HCT116 (cell line): ENCODE measurements at regions not wholly inside any gene's neighbourhood (a gene's known extent, or its start where the extent isn't known, plus 50 kb on each side); places are given as distances from the start of the nearest gene placed in this dataset.

ENCODE experiments used
- ATAC-seq: fragments of 200-7000 bp; cut with Tn5 transposase; 2 replicates; pipeline ENCODE4 v1.9.1; 2020; ENCODE audit warnings: mild to moderate bottlenecking, moderate library complexity
- BruUV-seq: library from RNA; stranded (reverse); fragments of 400-500 nt; replicated peaks from 2 replicates; lab custom pipeline; 2021; lab: Mats Ljungman, UMichigan
- CTCF ChIA-PET: fragments of 300-600 bp; sonication (Branson Sonifier 250); formaldehyde crosslinking; loops from one replicate; lab custom pipeline; 2021; ENCODE audit warnings: antibody characterized with exemption; lab: Charles Lee
- POLR2A ChIA-PET: fragments of 300-600, 350-600 bp; sonication (Branson Sonifier 250); formaldehyde crosslinking; loops from one replicate; lab custom pipeline; 2021; ENCODE audit warnings: antibody characterized with exemption; lab: Charles Lee
- RAD21 ChIA-PET, 2 experiments: fragments of 300-600 bp; sonication (Branson Sonifier 250); formaldehyde crosslinking; loops; one replicate each; lab custom pipeline; 2023; ENCODE audit warnings: low total read pairs in 2 of 2; ENCODE audit not compliant: uncharacterized antibody in 2 of 2, unreplicated experiment in 2 of 2, low non-redundant PET in 1 of 2; lab: Charles Lee
- DNase-seq: peaks from one replicate; pipeline ENCODE4 v3.0.0-alpha.2; 2010; ENCODE audit warnings: low read depth, low spot score
- H2AFZ ChIP-seq: fragments of 200-600 bp; shearing (Covaris generic), sonication (generic); 2 replicates; pipeline ENCODE4 v1.6.1; 2017; ENCODE audit warnings: low read depth, mixed run types, mixed read lengths, antibody characterized with exemption, low read length; ENCODE audit not compliant: poor library complexity, severe bottlenecking
- H3K27ac ChIP-seq: 2 replicates; pipeline ENCODE4 v1.5.1; 2012; ENCODE audit warnings: low read depth, low read length
- H3K27me3 ChIP-seq: fragments of 200-600 bp; sonication (generic); 2 replicates; pipeline ENCODE4 v1.6.1; 2016; ENCODE audit warnings: mixed run types, low read length, mixed read lengths; ENCODE audit not compliant: insufficient read depth
- H3K36me3 ChIP-seq, 2 experiments: fragments of 200-500 bp in 1 of 2; fragments of 200-600 bp in 1 of 2; sonication (Bioruptor generic) in 1 of 2; sonication (generic) in 1 of 2; 2 replicates each; pipeline versions ENCODE4 v1.5.1 to v1.6.1; 2014 to 2016; ENCODE audit warnings: low read length in 2 of 2, inconsistent platforms in 1 of 2, mixed read lengths in 1 of 2, mixed run types in 1 of 2; ENCODE audit not compliant: insufficient read depth in 2 of 2, control insufficient read depth in 1 of 2
- H3K4me1 ChIP-seq, 2 experiments: fragments of 200-600 bp in 1 of 2; sonication (generic) in 1 of 2; 2 replicates each; pipeline versions ENCODE4 v1.5.1 to v1.6.1; 2012 to 2017; ENCODE audit warnings: low read length in 2 of 2, inconsistent platforms in 1 of 2, mild to moderate bottlenecking in 1 of 2, mixed read lengths in 1 of 2, mixed run types in 1 of 2, moderate library complexity in 1 of 2; ENCODE audit not compliant: insufficient read depth in 2 of 2, control insufficient read depth in 1 of 2
- H3K4me2 ChIP-seq: fragments of 200-600 bp; sonication (generic); 2 replicates; pipeline ENCODE4 v1.6.1; 2017; ENCODE audit warnings: mixed run types, low read length, mixed read lengths
- H3K4me3 ChIP-seq, 2 experiments: fragments of 200-600 bp in 1 of 2; sonication (generic) in 1 of 2; replicated peaks in 1 of 2; 2 replicates each; pipeline ENCODE4 v1.5.1; 2011 to 2016; ENCODE audit warnings: low read length in 2 of 2, control low read depth in 1 of 2, low read depth in 1 of 2, mild to moderate bottlenecking in 1 of 2, mixed read lengths in 1 of 2, mixed run types in 1 of 2
- H3K79me2 ChIP-seq: fragments of 200-600 bp; sonication (generic); 2 replicates; pipeline ENCODE4 v1.6.1; 2017; ENCODE audit warnings: mild to moderate bottlenecking, mixed run types, low read length, moderate library complexity, mixed read lengths; ENCODE audit not compliant: insufficient read depth
- H3K9ac ChIP-seq: fragments of 200-600 bp; sonication (generic); 2 replicates; pipeline ENCODE4 v1.6.1; 2016; ENCODE audit warnings: low read length, mixed read lengths
- H3K9me2 ChIP-seq: fragments of 200-600 bp; sonication (generic), shearing (Covaris generic); 2 replicates; pipeline ENCODE4 v1.6.1; 2017; ENCODE audit warnings: mixed run types, mild to moderate bottlenecking, moderate library complexity; ENCODE audit not compliant: insufficient read depth
- H3K9me3 ChIP-seq, 2 experiments: fragments of 200-500 bp in 1 of 2; fragments of 200-600 bp in 1 of 2; sonication (Bioruptor generic) in 1 of 2; sonication (generic) in 1 of 2; 2 replicates each; pipeline ENCODE4 v1.6.1; 2014 to 2017; ENCODE audit warnings: low read length in 2 of 2, mixed read lengths in 2 of 2, inconsistent platforms in 1 of 2, low read depth in 1 of 2, mild to moderate bottlenecking in 1 of 2, mixed run types in 1 of 2, moderate library complexity in 1 of 2; ENCODE audit not compliant: control insufficient read depth in 1 of 2, insufficient read depth in 1 of 2
- H4K20me1 ChIP-seq: fragments of 200-600 bp; sonication (generic), shearing (Covaris generic); 2 replicates; pipeline ENCODE4 v1.6.1; 2017; ENCODE audit warnings: mixed run types, mild to moderate bottlenecking, moderate library complexity; ENCODE audit not compliant: insufficient read depth
- CEBPB ChIP-seq: IDR thresholded peaks from 2 replicates; pipeline ENCODE4 v1.6.1; 2012; ENCODE audit warnings: low read depth
- ELF1 ChIP-seq: IDR thresholded peaks from 2 replicates; pipeline ENCODE4 v1.6.1; 2012; ENCODE audit warnings: low read depth, borderline replicate concordance
- EZH2 ChIP-seq: fragments of 200-600 bp; sonication (generic); IDR thresholded peaks from 2 replicates; pipeline ENCODE4 v1.6.1; 2017; ENCODE audit warnings: antibody characterized with exemption, mixed run types
- EZH2phosphoT487 ChIP-seq: fragments of 200-600 bp; IDR thresholded peaks from 2 replicates; pipeline ENCODE4 v1.6.1; 2018; ENCODE audit warnings: antibody characterized with exemption, borderline replicate concordance
- FOSL1 ChIP-seq: IDR thresholded peaks from 2 replicates; pipeline ENCODE4 v1.6.1; 2012; ENCODE audit warnings: low read depth
- POLR2A ChIP-seq: IDR thresholded peaks from 2 replicates; pipeline ENCODE4 v1.7.0; 2011; ENCODE audit warnings: borderline replicate concordance; ENCODE audit not compliant: insufficient read depth, insufficient read length; ENCODE audit errors: extremely low read depth
- POLR2AphosphoS5 ChIP-seq: IDR thresholded peaks from 2 replicates; pipeline ENCODE4 v1.6.1; 2011; ENCODE audit warnings: mild to moderate bottlenecking, low read depth, low read length, moderate library complexity
- RAD21 ChIP-seq: IDR thresholded peaks from 2 replicates; pipeline ENCODE4 v1.6.1; 2012; ENCODE audit warnings: low read depth, mild to moderate bottlenecking
- REST ChIP-seq: IDR thresholded peaks from 2 replicates; pipeline ENCODE4 v1.6.1; 2012; ENCODE audit warnings: low read depth
- ZBTB33 ChIP-seq: IDR thresholded peaks from 2 replicates; pipeline ENCODE4 v1.6.1; 2011; ENCODE audit warnings: mild to moderate bottlenecking, low read length, moderate library complexity; ENCODE audit not compliant: insufficient replicate concordance; ENCODE audit errors: extremely low read depth
- intact Hi-C: fragments of 100-400 bp; cut with micrococcal nuclease; formaldehyde crosslinking; loops from 2 replicates; pipeline ENCODE4 v1.10.0; 2022

GRCh38 chr18:68394705-68395104, 320.2 kb downstream of the TMX3 start:
- Histone ChIP-seq H2AFZ (no peak overlapping the region), H3K4me1 (no peaks in the 10 kb centered on the region), H3K36me3 (no peaks in the 10 kb centered on the region), H3K9ac (no peak overlapping the region), H3K27ac (no peak overlapping the region), H4K20me1 (no peaks in the 10 kb centered on the region), H3K79me2 (no peaks in the 10 kb centered on the region), H3K4me3 (no peak overlapping the region), H3K4me2 (no peak overlapping the region), H3K9me3 (peaks cover 9 to 25% of the 10 kb centered on the region in 2 experiments; a peak in 3 of 4 replicates), H3K27me3 (no peaks in the 10 kb centered on the region), H3K9me2 (no peaks in the 10 kb centered on the region)
- ChIA-PET CTCF (no interaction called here), POLR2A (no interaction called here), RAD21 (no interaction called here)
- no TSS peak for BruUV-seq
- ATAC-seq (no peak), DNase-seq (no peak)
- TF ChIP-seq RAD21 (no peak), EZH2phosphoT487 (no peak), FOSL1 (no peak), CEBPB (no peak), POLR2A (no peak), ZBTB33 (no peak)
- intact Hi-C loops: no loop called here

GRCh38 chr18:68391801-68392200, 323.1 kb downstream of the TMX3 start:
- ATAC-seq: no peak
- CTCF ChIA-PET: no interaction called here
- H3K9ac ChIP-seq: no peak overlapping the region
- H3K79me2 ChIP-seq: no peaks in the 10 kb centered on the region
- no TSS peak for BruUV-seq
- H3K9me2 ChIP-seq: no peaks in the 10 kb centered on the region
- H3K36me3 ChIP-seq: no peaks in the 10 kb centered on the region
- RAD21 ChIA-PET: no interaction called here
- H3K27me3 ChIP-seq: no peaks in the 10 kb centered on the region
- POLR2A ChIA-PET: no interaction called here
- peaks cover 4 to 27% of the 10 kb centered on the region in 2 experiments; a peak in 3 of 4 replicates for H3K9me3 ChIP-seq
- no peak overlapping the region for H3K4me2 ChIP-seq
- intact Hi-C loops: no loop called here
- H3K4me3 ChIP-seq: no peak overlapping the region
- H4K20me1 ChIP-seq: no peaks in the 10 kb centered on the region
- H3K27ac ChIP-seq: no peak overlapping the region
- no peak overlapping the region for H2AFZ ChIP-seq
- DNase-seq: no peak
- TF ChIP-seq RAD21 (no peak), POLR2AphosphoS5 (no peak), ZBTB33 (no peak), REST (no peak), ELF1 (no peak), FOSL1 (no peak), EZH2 (no peak)
- TF ChIP-seq, all 23 proteins: peak for 0
- no peaks in the 10 kb centered on the region for H3K4me1 ChIP-seq
